ENCODE measurements at regions not wholly inside any gene's neighbourhood (a gene's known extent, or its start where the extent isn't known, plus 50 kb on each side); places are given as distances from the start of the nearest gene placed in this dataset.

DNA sequence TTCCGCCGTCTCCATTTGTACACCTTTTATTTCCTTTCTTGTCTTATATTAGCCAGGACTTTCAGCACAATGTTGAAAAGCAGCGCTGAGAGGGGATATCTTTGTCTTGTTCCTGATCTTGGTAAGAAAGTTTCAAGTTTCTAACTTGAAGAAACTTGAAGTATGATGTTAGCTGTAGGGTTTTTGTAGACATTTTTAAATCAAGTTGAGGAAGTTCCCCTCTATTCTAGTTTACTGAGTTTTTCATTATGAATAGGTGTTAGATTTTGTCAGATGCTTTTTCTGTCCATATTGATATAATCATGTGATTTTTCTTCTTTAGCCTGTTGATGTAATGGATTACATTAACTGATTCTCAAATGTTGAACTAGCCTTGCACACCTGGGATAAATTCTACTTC lies 425.7 kb downstream of the PIK3R1 start:
- Histone ChIP-seq H3K9me3 (no peaks in the 10 kb centered on the region), H3K4me3 (ENCODE audit: low read depth in 2 of 2, low read length in 1 of 2) (no peak overlapping the region), H4K20me1 (ENCODE audit: insufficient read depth) (no peaks in the 10 kb centered on the region), H3K4me2 (no peak overlapping the region), H2AFZ (ENCODE audit: low read depth) (no peak overlapping the region), H3K27me3 (ENCODE audit: insufficient read depth) (no peaks in the 10 kb centered on the region), H3K9me2 (no peaks in the 10 kb centered on the region), H3K79me2 (ENCODE audit: insufficient read depth) (no peaks in the 10 kb centered on the region), H3K36me3 (replicated peaks in 1 of 2; ENCODE audit: control insufficient read depth in 1 of 2, insufficient read depth in 2 of 2, low read length in 1 of 2) (no peaks in the 10 kb centered on the region), H3K27ac (ENCODE audit: low read depth in 2 of 2, low read length in 1 of 2) (no peak overlapping the region), H3K4me1 (ENCODE audit: control insufficient read depth in 1 of 2, insufficient read depth in 2 of 2, low read depth in 1 of 2, low read length in 1 of 2) (no peaks in the 10 kb centered on the region), H3F3A (replicated peaks; ENCODE audit: insufficient read depth) (no peaks in the 10 kb centered on the region), H3K9ac (no peak overlapping the region)
- WGBS (ENCODE audit: low lambda C conversion rate): 72% methylated on average over 3 of the region's 3 CpGs
- ChIA-PET CTCF (no interaction called here), POLR2A (no interaction called here)
- DNase-seq: no peak
- TF ChIP-seq CHD2 (IDR thresholded peaks at IDR 0.05; ENCODE audit: low read length, partially characterized antibody): no peak
- no peak for TF ChIP-seq YY1 (IDR thresholded peaks at IDR 0.05; ENCODE audit: low read depth)
- no peak for TF ChIP-seq TEAD4 (IDR thresholded peaks at IDR 0.05; ENCODE audit: borderline replicate concordance, insufficient read depth)
- no peak for TF ChIP-seq SMC3 (IDR thresholded peaks at IDR 0.05; ENCODE audit: low read depth, low read length)
- TF ChIP-seq, protein P1, sequence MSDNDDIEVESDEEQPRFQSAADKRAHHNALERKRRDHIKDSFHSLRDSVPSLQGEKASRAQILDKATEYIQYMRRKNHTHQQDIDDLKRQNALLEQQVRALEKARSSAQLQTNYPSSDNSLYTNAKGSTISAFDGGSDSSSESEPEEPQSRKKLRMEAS (IDR thresholded peaks at IDR 0.05; ENCODE audit: low read depth): no peak
- TF ChIP-seq GATA2 (CRISPR knock-in tag; IDR thresholded peaks at IDR 0.05): no peak
- TF ChIP-seq RAD21 (IDR thresholded peaks at IDR 0.05; ENCODE audit: low read length): no peak
- TF ChIP-seq EP300 (IDR thresholded peaks at IDR 0.05; ENCODE audit: borderline replicate concordance in 1 of 2, low read depth in 1 of 2, low read length in 1 of 2): no peak

DNA sequence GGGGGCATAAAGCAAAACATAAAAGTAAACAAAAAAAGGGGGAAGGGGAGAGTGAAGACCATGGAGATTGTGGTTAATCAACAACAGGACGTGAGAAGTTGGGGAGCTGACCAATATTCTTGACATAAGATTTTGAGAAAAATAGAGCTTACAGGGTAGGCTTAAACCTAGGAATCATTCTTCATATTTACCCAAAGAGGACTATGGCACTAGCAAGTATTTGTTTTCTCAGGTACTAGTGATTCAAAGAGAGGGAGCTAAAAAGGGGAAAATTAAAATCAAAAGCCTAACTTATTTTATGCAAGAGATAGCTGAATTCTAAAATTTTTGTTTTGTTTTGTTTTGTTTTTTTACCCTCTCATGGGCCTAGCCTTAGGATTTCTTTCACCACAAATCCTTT lies 427.5 kb downstream of the PIK3R1 start:
- WGBS (ENCODE audit: low lambda C conversion rate): 0% methylated on average over 1 of the region's 1 CpG
- H3K4me2 ChIP-seq: no peak overlapping the region
- H3K4me3 ChIP-seq (ENCODE audit: low read depth in 2 of 2, low read length in 1 of 2): no peak overlapping the region
- ChIA-PET POLR2A (no interaction called here), CTCF (interaction anchor here (1.6 kb wide), 1 partner anchor 14 kb away, joined by 5 read pairs; no protein-coding TSS in a partner anchor)
- H2AFZ ChIP-seq (ENCODE audit: low read depth): no peak overlapping the region
- no peak overlapping the region for H3K27ac ChIP-seq (ENCODE audit: low read depth in 2 of 2, low read length in 1 of 2)
- H3K9me3 ChIP-seq: no peaks in the 10 kb centered on the region
- no peaks in the 10 kb centered on the region for H3K36me3 ChIP-seq (replicated peaks in 1 of 2; ENCODE audit: control insufficient read depth in 1 of 2, insufficient read depth in 2 of 2, low read length in 1 of 2)
- H3K9ac ChIP-seq: no peak overlapping the region
- no peaks in the 10 kb centered on the region for H3F3A ChIP-seq (replicated peaks; ENCODE audit: insufficient read depth)
- no peaks in the 10 kb centered on the region for H3K27me3 ChIP-seq (ENCODE audit: insufficient read depth)
- H3K79me2 ChIP-seq (ENCODE audit: insufficient read depth): no peaks in the 10 kb centered on the region
- DNase-seq: no peak
- no peaks in the 10 kb centered on the region for H3K4me1 ChIP-seq (ENCODE audit: control insufficient read depth in 1 of 2, insufficient read depth in 2 of 2, low read depth in 1 of 2, low read length in 1 of 2)
- no peaks in the 10 kb centered on the region for H3K9me2 ChIP-seq
- no peaks in the 10 kb centered on the region for H4K20me1 ChIP-seq (ENCODE audit: insufficient read depth)
- TF ChIP-seq TEAD4 (IDR thresholded peaks at IDR 0.05; ENCODE audit: borderline replicate concordance, insufficient read depth) (no peak), GABPA (IDR thresholded peaks at IDR 0.05; ENCODE audit: low read depth) (no peak), RXRA (IDR thresholded peaks at IDR 0.05; ENCODE audit: borderline replicate concordance, low read depth) (no peak), YY1 (IDR thresholded peaks at IDR 0.05; ENCODE audit: low read depth) (no peak), SIN3A (IDR thresholded peaks at IDR 0.05; ENCODE audit: borderline replicate concordance, low read depth, low read length) (no peak), FOXM1 (IDR thresholded peaks at IDR 0.05; ENCODE audit: low read depth) (no peak), CHD2 (IDR thresholded peaks at IDR 0.05; ENCODE audit: low read length, partially characterized antibody) (no peak), POLR2AphosphoS5 (IDR thresholded peaks at IDR 0.05; ENCODE audit: low read depth, low read length) (no peak), RAD21 (IDR thresholded peaks at IDR 0.05; ENCODE audit: low read length) (no peak), RFX5 (IDR thresholded peaks at IDR 0.05; ENCODE audit: low read length) (no peak), RCOR1 (IDR thresholded peaks at IDR 0.05; ENCODE audit: low read length) (no peak)
- TF ChIP-seq, protein P2, sequence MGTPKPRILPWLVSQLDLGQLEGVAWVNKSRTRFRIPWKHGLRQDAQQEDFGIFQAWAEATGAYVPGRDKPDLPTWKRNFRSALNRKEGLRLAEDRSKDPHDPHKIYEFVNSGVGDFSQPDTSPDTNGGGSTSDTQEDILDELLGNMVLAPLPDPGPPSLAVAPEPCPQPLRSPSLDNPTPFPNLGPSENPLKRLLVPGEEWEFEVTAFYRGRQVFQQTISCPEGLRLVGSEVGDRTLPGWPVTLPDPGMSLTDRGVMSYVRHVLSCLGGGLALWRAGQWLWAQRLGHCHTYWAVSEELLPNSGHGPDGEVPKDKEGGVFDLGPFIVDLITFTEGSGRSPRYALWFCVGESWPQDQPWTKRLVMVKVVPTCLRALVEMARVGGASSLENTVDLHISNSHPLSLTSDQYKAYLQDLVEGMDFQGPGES (IDR thresholded peaks at IDR 0.05; ENCODE audit: low read depth, low read length): no peak
